GM23338 (cell line): ENCODE measurements at regions not wholly inside any gene's neighbourhood (a gene's known extent, or its start where the extent isn't known, plus 50 kb on each side); places are given as distances from the start of the nearest gene placed in this dataset.

Source experiments
- ATAC-seq: fragments of 200-7000 bp; cut with Tn5 transposase; 3 replicates; pipeline ENCODE4 v1.9.1; 2020
- DNase-seq: peaks from one replicate; pipeline ENCODE4 v3.0.0-alpha.2; 2015; ENCODE audit warnings: low spot score
- H2AFZ ChIP-seq: fragments of 200-600 bp; sonication (generic); 2 replicates; pipeline ENCODE4 v1.8.0; 2016; ENCODE audit warnings: antibody characterized with exemption, mild to moderate bottlenecking, moderate library complexity
- H3F3A ChIP-seq: fragments of 200-600 bp; sonication (generic); replicated peaks from 2 replicates; pipeline ENCODE4 v1.8.0; 2017; ENCODE audit warnings: antibody characterized with exemption, mixed run types, low read depth
- H3K27ac ChIP-seq: fragments of 200-600 bp; sonication (generic); 2 replicates; pipeline ENCODE4 v1.6.1; 2016; ENCODE audit warnings: low read depth
- H3K27me3 ChIP-seq: fragments of 200-600 bp; sonication (generic); 2 replicates; pipeline ENCODE4 v1.8.0; 2016; ENCODE audit warnings: mild to moderate bottlenecking, mixed run types, moderate library complexity; ENCODE audit not compliant: insufficient read depth
- H3K36me3 ChIP-seq: fragments of 200-600 bp; sonication (generic); 2 replicates; pipeline ENCODE4 v1.8.0; 2016; ENCODE audit warnings: mild to moderate bottlenecking; ENCODE audit not compliant: insufficient read depth
- H3K4me1 ChIP-seq: fragments of 200-600 bp; sonication (generic); 2 replicates; pipeline ENCODE4 v1.8.0; 2016; ENCODE audit warnings: mild to moderate bottlenecking, moderate library complexity; ENCODE audit not compliant: insufficient read depth
- H3K4me2 ChIP-seq: fragments of 200-600 bp; sonication (generic); 2 replicates; pipeline ENCODE4 v1.7.1; 2017; ENCODE audit warnings: mixed run types
- H3K4me3 ChIP-seq: fragments of 200-600 bp; sonication (generic); 2 replicates; pipeline ENCODE4 v1.6.1; 2016; ENCODE audit warnings: mixed run types
- H3K79me2 ChIP-seq: fragments of 200-600 bp; sonication (generic); replicated peaks from 2 replicates; pipeline ENCODE4 v1.8.0; 2017; ENCODE audit warnings: mild to moderate bottlenecking; ENCODE audit not compliant: insufficient read depth
- H3K9me2 ChIP-seq: fragments of 200-600 bp; sonication (generic); 2 replicates; pipeline ENCODE4 v1.8.0; 2017; ENCODE audit not compliant: insufficient read depth
- H4K20me1 ChIP-seq: fragments of 200-600 bp; sonication (generic); replicated peaks from 2 replicates; pipeline ENCODE4 v1.8.0; 2017; ENCODE audit warnings: mild to moderate bottlenecking; ENCODE audit not compliant: insufficient read depth
- H3K27ac Mint-ChIP-seq: 2 replicates; pipeline ENCODE4 v1.8.0; 2020; ENCODE audit warnings: inconsistent platforms, mild to moderate bottlenecking, moderate library complexity, mixed read lengths
- H3K27me3 Mint-ChIP-seq: 3 replicates; pipeline ENCODE4 v1.8.0; 2022; ENCODE audit warnings: low read depth, mild to moderate bottlenecking, moderate library complexity, mixed read lengths, inconsistent platforms; ENCODE audit not compliant: insufficient read depth, poor library complexity
- H3K36me3 Mint-ChIP-seq: 3 replicates; pipeline ENCODE4 v1.8.0; 2021; ENCODE audit warnings: low read depth, mild to moderate bottlenecking, inconsistent platforms, moderate library complexity, mixed read lengths
- H3K4me1 Mint-ChIP-seq: 3 replicates; pipeline ENCODE4 v1.8.0; 2020; ENCODE audit warnings: mild to moderate bottlenecking, inconsistent platforms, mixed read lengths
- H3K4me3 Mint-ChIP-seq: 3 replicates; pipeline ENCODE4 v1.8.0; 2021; ENCODE audit warnings: moderate library complexity, mild to moderate bottlenecking, inconsistent platforms, mixed read lengths
- H3K9me3 Mint-ChIP-seq: 3 replicates; pipeline ENCODE4 v1.8.0; 2020; ENCODE audit warnings: moderate library complexity, mild to moderate bottlenecking, inconsistent platforms, mixed read lengths
- EZH2 ChIP-seq: fragments of 200-600 bp; sonication (generic); IDR thresholded peaks from one replicate; pipeline ENCODE4 v1.8.0; 2017; ENCODE audit warnings: antibody characterized with exemption, mild to moderate bottlenecking, low read depth; ENCODE audit not compliant: unreplicated experiment
- EZH2phosphoT487 ChIP-seq: fragments of 200-600 bp; sonication (generic); IDR thresholded peaks from one replicate; pipeline ENCODE4 v1.8.1; 2018; ENCODE audit warnings: antibody characterized with exemption; ENCODE audit not compliant: unreplicated experiment
- JUNB ChIP-seq: IDR thresholded peaks from one replicate; pipeline ENCODE4 v1.6.1; 2016; ENCODE audit warnings: antibody characterized with exemption; ENCODE audit not compliant: unreplicated experiment
- POLR2AphosphoS5 ChIP-seq: IDR thresholded peaks from 2 replicates; pipeline ENCODE4 v1.6.1; 2016; ENCODE audit warnings: antibody characterized with exemption, low read depth
- STAT1 ChIP-seq: IDR thresholded peaks from one replicate; pipeline ENCODE4 v1.6.1; 2016; ENCODE audit warnings: antibody characterized with exemption; ENCODE audit not compliant: unreplicated experiment
- ZNF114 ChIP-seq: fragments of 250-450 bp; sonication (Bioruptor Pico); IDR thresholded peaks from 2 replicates; pipeline ENCODE4 v1.5.0; 2020; ENCODE audit warnings: mild to moderate bottlenecking, moderate library complexity
- ZNF331 ChIP-seq: fragments of 250-450 bp; sonication (Bioruptor Pico); IDR thresholded peaks from 2 replicates; pipeline ENCODE4 v1.5.0; 2020; ENCODE audit warnings: low read depth, mild to moderate bottlenecking, moderate library complexity
- ZNF462 ChIP-seq: fragments of 250-450 bp; sonication (Bioruptor Pico); IDR thresholded peaks from 2 replicates; pipeline ENCODE4 v1.5.0; 2020; ENCODE audit warnings: mild to moderate bottlenecking, moderate library complexity

GRCh38 chr6:33872761-33873160 lies 69.0 kb upstream of the MLN start:
- Histone ChIP-seq H3K27ac (no peak overlapping the region), H3K4me2 (no peak overlapping the region), H3F3A (no peaks in the 10 kb centered on the region), H3K4me3 (no peak overlapping the region), H4K20me1 (no peaks in the 10 kb centered on the region), H3K9me2 (no peaks in the 10 kb centered on the region), H3K4me1 (no peaks in the 10 kb centered on the region), H3K36me3 (no peaks in the 10 kb centered on the region), H3K79me2 (no peaks in the 10 kb centered on the region), H3K27me3 (no peaks in the 10 kb centered on the region), H2AFZ (no peak overlapping the region)
- no peak for TF ChIP-seq JUNB
- TF ChIP-seq ZNF331: no peak
- TF ChIP-seq EZH2: no peak
- no peak for TF ChIP-seq POLR2AphosphoS5
- TF ChIP-seq ZNF114 (CRISPR knock-in tag): no peak
- no peak for TF ChIP-seq STAT1
- no peak for TF ChIP-seq EZH2phosphoT487
- no peak for TF ChIP-seq ZNF462 (CRISPR knock-in tag)
- H3K27me3 Mint-ChIP-seq: peaks cover 8% of the 10 kb centered on the region
- no peaks in the 10 kb centered on the region for H3K9me3 Mint-ChIP-seq
- ATAC-seq (no peak), DNase-seq (no peak)
- H3K27ac Mint-ChIP-seq: no peak overlapping the region
- H3K4me1 Mint-ChIP-seq: peaks cover 30% of the 10 kb centered on the region
- H3K36me3 Mint-ChIP-seq: no peaks in the 10 kb centered on the region
- H3K4me3 Mint-ChIP-seq: no peak overlapping the region
